SK-N-SH treated with all-trans-retinoic acid at 6 μM for 48 hours (cell line): ENCODE measurements at regions not wholly inside any gene's neighbourhood (a gene's known extent, or its start where the extent isn't known, plus 50 kb on each side); places are given as distances from the start of the nearest gene placed in this dataset.
"Not testable (repeated sequence)": the region's sequence is repeated elsewhere in the genome, so short reads cannot be mapped to it uniquely, and the experiment has no call there.

Source experiments
- ATAC-seq: fragments of 200-7000 bp; cut with Tn5 transposase; 3 replicates; pipeline ENCODE4 v1.9.1; 2020; ENCODE audit warnings: mild to moderate bottlenecking, moderate library complexity
- CSDC2 ChIP-seq: fragments of 250-450 bp; sonication (Bioruptor Pico); IDR thresholded peaks from 2 replicates; pipeline ENCODE4 v1.5.0; 2020; ENCODE audit warnings: mild to moderate bottlenecking, moderate library complexity
- ESRRG ChIP-seq: fragments of 250-450 bp; sonication (Bioruptor Pico); IDR thresholded peaks from 2 replicates; pipeline ENCODE4 v1.6.1; 2021; ENCODE audit warnings: mild to moderate bottlenecking
- GLIS3 ChIP-seq: fragments of 250-450 bp; sonication (Bioruptor Pico); IDR thresholded peaks from 2 replicates; pipeline ENCODE4 v1.5.0; 2020; ENCODE audit warnings: mild to moderate bottlenecking, moderate library complexity
- PPARA ChIP-seq: fragments of 250-450 bp; sonication (Bioruptor Pico); IDR thresholded peaks from 2 replicates; pipeline ENCODE4 v1.5.0; 2020; ENCODE audit warnings: mild to moderate bottlenecking, borderline replicate concordance
- RARB ChIP-seq: fragments of 250-450 bp; sonication (Bioruptor Pico); IDR thresholded peaks from 2 replicates; pipeline ENCODE4 v1.8.0; 2021; ENCODE audit warnings: mild to moderate bottlenecking, moderate library complexity
- SNAI2 ChIP-seq: fragments of 250-450 bp; sonication (Bioruptor Pico); IDR thresholded peaks from 2 replicates; pipeline ENCODE4 v1.5.0; 2020; ENCODE audit warnings: mild to moderate bottlenecking, moderate library complexity
- TCF4 ChIP-seq: fragments of 250-450 bp; sonication (Bioruptor Pico); IDR thresholded peaks from 2 replicates; pipeline ENCODE4 v1.8.0; 2021; ENCODE audit warnings: mild to moderate bottlenecking, moderate library complexity, borderline replicate concordance
- TOX ChIP-seq: fragments of 250-450 bp; sonication (Bioruptor Pico); IDR thresholded peaks from 2 replicates; pipeline ENCODE4 v1.8.0; 2021; ENCODE audit warnings: mild to moderate bottlenecking, moderate library complexity, borderline replicate concordance
- ZC3H10 ChIP-seq: fragments of 250-450 bp; sonication (Bioruptor Pico); IDR thresholded peaks from 2 replicates; pipeline ENCODE4 v1.5.1; 2021; ENCODE audit warnings: mild to moderate bottlenecking, moderate library complexity
- ZFP30 ChIP-seq: fragments of 450-650 bp; formaldehyde crosslinking; IDR thresholded peaks from 2 replicates; pipeline ENCODE4 v1.5.0; 2022; ENCODE audit warnings: mild to moderate bottlenecking, moderate library complexity
- TF ChIP-seq, protein P1 (sequence below): fragments of 250-450 bp; sonication (Bioruptor Pico); IDR thresholded peaks from 2 replicates; pipeline ENCODE4 v1.5.1; 2020; ENCODE audit warnings: low read depth, mild to moderate bottlenecking, moderate library complexity
- TF ChIP-seq, protein P2 (sequence below): fragments of 250-450 bp; sonication (Bioruptor Pico); IDR thresholded peaks from 2 replicates; pipeline ENCODE4 v1.5.0; 2020; ENCODE audit warnings: mild to moderate bottlenecking, moderate library complexity
- TF ChIP-seq, protein P3 (sequence below): fragments of 250-450 bp; sonication (Bioruptor Pico); IDR thresholded peaks from 2 replicates; pipeline ENCODE4 v1.8.0; 2021; ENCODE audit warnings: low read depth, mild to moderate bottlenecking, moderate library complexity, borderline replicate concordance
- TF ChIP-seq, protein P4 (sequence below): fragments of 250-450 bp; sonication (Bioruptor Pico); IDR thresholded peaks from 2 replicates; pipeline ENCODE4 v1.5.1; 2021; ENCODE audit warnings: mild to moderate bottlenecking, moderate library complexity
- TF ChIP-seq, protein P5 (sequence below): fragments of 250-450 bp; sonication (Bioruptor Pico); IDR thresholded peaks from 2 replicates; pipeline ENCODE4 v1.8.0; 2020; ENCODE audit warnings: mild to moderate bottlenecking, moderate library complexity, borderline replicate concordance

DNA sequence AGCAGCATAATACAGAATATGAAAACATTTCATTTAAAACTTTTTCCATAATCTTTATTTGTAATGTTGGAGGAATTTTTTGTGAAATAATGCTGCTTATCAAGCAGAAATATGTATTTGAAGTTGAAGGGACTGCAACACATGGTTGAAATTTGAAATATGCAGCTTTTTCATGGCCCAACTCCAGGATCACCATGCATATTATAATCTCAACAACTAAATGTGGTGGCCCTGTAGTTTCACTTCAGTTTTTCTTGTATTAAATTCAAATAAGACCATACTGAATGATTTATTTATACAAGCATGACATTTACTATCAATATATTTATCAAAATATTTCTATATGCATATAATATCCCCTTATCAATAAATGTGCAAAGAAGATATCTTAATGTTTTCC is 157.7 kb upstream of the LHX8 start (continued):
- TF ChIP-seq, protein P1, sequence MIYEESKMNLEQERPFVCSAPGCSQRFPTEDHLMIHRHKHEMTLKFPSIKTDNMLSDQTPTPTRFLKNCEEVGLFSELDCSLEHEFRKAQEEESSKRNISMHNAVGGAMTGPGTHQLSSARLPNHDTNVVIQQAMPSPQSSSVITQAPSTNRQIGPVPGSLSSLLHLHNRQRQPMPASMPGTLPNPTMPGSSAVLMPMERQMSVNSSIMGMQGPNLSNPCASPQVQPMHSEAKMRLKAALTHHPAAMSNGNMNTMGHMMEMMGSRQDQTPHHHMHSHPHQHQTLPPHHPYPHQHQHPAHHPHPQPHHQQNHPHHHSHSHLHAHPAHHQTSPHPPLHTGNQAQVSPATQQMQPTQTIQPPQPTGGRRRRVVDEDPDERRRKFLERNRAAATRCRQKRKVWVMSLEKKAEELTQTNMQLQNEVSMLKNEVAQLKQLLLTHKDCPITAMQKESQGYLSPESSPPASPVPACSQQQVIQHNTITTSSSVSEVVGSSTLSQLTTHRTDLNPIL (CRISPR knock-in tag), result no peak
- no peak for TF ChIP-seq SNAI2 (CRISPR knock-in tag)
- TF ChIP-seq PPARA (CRISPR knock-in tag), result no peak
- no peak for TF ChIP-seq CSDC2
- no peak for TF ChIP-seq GLIS3 (CRISPR knock-in tag)
- TF ChIP-seq, protein P2, sequence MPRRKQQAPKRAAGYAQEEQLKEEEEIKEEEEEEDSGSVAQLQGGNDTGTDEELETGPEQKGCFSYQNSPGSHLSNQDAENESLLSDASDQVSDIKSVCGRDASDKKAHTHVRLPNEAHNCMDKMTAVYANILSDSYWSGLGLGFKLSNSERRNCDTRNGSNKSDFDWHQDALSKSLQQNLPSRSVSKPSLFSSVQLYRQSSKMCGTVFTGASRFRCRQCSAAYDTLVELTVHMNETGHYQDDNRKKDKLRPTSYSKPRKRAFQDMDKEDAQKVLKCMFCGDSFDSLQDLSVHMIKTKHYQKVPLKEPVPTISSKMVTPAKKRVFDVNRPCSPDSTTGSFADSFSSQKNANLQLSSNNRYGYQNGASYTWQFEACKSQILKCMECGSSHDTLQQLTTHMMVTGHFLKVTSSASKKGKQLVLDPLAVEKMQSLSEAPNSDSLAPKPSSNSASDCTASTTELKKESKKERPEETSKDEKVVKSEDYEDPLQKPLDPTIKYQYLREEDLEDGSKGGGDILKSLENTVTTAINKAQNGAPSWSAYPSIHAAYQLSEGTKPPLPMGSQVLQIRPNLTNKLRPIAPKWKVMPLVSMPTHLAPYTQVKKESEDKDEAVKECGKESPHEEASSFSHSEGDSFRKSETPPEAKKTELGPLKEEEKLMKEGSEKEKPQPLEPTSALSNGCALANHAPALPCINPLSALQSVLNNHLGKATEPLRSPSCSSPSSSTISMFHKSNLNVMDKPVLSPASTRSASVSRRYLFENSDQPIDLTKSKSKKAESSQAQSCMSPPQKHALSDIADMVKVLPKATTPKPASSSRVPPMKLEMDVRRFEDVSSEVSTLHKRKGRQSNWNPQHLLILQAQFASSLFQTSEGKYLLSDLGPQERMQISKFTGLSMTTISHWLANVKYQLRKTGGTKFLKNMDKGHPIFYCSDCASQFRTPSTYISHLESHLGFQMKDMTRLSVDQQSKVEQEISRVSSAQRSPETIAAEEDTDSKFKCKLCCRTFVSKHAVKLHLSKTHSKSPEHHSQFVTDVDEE, result no peak

DNA sequence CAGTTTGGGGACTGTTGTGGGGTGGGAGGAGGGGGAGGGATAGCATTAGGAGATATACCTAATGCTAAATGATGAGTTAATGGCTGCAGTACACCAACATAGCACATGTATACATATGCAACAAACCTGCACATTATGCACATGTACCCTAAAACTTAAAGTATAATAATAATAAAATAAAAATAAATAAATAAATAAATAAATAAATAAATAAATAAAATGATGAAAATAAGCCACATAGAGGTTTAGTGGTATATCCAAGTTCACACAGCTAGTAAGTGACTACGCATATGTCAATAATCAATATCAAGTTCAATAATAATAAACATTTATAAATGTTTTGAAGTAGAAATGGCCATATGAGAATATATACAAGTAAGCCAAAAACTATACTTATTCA is 141.7 kb upstream of the LHX8 start:
- ATAC-seq, result not testable (repeated sequence)

DNA sequence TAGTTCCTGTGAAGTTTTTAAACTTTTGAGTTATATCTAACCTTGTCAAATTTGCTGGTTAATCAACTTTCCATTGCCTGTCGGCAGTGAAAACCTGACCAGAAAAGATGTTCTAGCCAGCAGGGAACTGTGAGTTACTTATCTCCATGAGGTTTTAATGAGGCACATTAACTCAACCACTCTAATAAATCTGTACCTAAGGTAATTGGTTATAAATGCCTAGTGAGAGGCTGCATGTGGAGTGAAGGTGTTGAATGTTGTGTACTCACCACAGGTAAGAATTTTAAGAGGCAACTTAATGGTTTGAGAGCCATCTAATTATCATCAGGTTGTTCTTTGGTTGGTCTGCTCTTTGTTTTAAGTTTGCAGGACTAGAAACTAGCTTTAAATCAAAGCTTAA is 138.4 kb upstream of the LHX8 start:
- ATAC-seq, result no peak
- TF ChIP-seq, protein P3, sequence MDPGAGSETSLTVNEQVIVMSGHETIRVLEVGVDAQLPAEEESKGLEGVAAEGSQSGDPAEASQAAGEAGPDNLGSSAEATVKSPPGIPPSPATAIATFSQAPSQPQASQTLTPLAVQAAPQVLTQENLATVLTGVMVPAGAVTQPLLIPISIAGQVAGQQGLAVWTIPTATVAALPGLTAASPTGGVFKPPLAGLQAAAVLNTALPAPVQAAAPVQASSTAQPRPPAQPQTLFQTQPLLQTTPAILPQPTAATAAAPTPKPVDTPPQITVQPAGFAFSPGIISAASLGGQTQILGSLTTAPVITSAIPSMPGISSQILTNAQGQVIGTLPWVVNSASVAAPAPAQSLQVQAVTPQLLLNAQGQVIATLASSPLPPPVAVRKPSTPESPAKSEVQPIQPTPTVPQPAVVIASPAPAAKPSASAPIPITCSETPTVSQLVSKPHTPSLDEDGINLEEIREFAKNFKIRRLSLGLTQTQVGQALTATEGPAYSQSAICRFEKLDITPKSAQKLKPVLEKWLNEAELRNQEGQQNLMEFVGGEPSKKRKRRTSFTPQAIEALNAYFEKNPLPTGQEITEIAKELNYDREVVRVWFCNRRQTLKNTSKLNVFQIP (CRISPR knock-in tag), result no peak
- TF ChIP-seq, protein P4, sequence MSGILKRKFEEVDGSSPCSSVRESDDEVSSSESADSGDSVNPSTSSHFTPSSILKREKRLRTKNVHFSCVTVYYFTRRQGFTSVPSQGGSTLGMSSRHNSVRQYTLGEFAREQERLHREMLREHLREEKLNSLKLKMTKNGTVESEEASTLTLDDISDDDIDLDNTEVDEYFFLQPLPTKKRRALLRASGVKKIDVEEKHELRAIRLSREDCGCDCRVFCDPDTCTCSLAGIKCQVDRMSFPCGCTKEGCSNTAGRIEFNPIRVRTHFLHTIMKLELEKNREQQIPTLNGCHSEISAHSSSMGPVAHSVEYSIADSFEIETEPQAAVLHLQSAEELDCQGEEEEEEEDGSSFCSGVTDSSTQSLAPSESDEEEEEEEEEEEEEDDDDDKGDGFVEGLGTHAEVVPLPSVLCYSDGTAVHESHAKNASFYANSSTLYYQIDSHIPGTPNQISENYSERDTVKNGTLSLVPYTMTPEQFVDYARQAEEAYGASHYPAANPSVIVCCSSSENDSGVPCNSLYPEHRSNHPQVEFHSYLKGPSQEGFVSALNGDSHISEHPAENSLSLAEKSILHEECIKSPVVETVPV (CRISPR knock-in tag), result no peak
- TF ChIP-seq RARB (CRISPR knock-in tag) (no peak), ZC3H10 (CRISPR knock-in tag) (no peak), GLIS3 (CRISPR knock-in tag) (no peak)
- TF ChIP-seq, protein P5, sequence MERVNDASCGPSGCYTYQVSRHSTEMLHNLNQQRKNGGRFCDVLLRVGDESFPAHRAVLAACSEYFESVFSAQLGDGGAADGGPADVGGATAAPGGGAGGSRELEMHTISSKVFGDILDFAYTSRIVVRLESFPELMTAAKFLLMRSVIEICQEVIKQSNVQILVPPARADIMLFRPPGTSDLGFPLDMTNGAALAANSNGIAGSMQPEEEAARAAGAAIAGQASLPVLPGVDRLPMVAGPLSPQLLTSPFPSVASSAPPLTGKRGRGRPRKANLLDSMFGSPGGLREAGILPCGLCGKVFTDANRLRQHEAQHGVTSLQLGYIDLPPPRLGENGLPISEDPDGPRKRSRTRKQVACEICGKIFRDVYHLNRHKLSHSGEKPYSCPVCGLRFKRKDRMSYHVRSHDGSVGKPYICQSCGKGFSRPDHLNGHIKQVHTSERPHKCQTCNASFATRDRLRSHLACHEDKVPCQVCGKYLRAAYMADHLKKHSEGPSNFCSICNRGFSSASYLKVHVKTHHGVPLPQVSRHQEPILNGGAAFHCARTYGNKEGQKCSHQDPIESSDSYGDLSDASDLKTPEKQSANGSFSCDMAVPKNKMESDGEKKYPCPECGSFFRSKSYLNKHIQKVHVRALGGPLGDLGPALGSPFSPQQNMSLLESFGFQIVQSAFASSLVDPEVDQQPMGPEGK (CRISPR knock-in tag), result no peak
- TF ChIP-seq, protein P1 (CRISPR knock-in tag), result no peak

DNA sequence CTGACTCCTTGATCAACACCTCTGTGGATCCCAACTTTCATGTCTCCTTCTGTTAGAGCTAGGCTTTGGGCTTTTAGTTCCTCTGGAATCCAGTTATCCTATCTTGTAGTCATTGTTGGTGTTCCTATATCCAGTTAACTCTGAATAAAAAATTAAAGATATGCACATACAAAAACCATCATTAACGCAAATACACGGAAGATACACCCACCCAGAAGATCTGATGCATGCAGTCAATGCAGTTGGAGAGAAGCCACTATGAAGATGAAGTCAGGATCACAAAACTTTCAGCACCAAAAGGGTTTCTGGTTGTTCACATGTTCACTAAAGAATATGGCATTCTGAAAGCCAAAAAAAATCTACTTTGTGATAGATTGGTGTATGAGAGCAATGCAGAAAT is 123.6 kb upstream of the LHX8 start:
- no peak for ATAC-seq
- TF ChIP-seq TOX (CRISPR knock-in tag), result no peak
- TF ChIP-seq ESRRG (CRISPR knock-in tag), result no peak
- TF ChIP-seq, protein P4 (CRISPR knock-in tag), result no peak
- TF ChIP-seq, protein P3 (CRISPR knock-in tag), result no peak
- no peak for TF ChIP-seq GLIS3 (CRISPR knock-in tag)
- TF ChIP-seq PPARA (CRISPR knock-in tag), result no peak
- no peak for TF ChIP-seq TCF4 (CRISPR knock-in tag)
- TF ChIP-seq, protein P1 (CRISPR knock-in tag), result no peak
- no peak for TF ChIP-seq ZFP30 (CRISPR knock-in tag)
